HG03354 (cell line): ENCODE measurements at regions not wholly inside any gene's neighbourhood (a gene's known extent, or its start where the extent isn't known, plus 50 kb on each side); places are given as distances from the start of the nearest gene placed in this dataset.
"Not testable (repeated sequence)": the region's sequence is repeated elsewhere in the genome, so short reads cannot be mapped to it uniquely, and the experiment has no call there.

Experiments used
- ATAC-seq: cut with Tn5 transposase; IDR thresholded peaks from one replicate; pipeline ENCODE4 v1.9.1; 2021; ENCODE audit warnings: mild to moderate bottlenecking; ENCODE audit not compliant: unreplicated experiment, poor library complexity, severe bottlenecking

DNA sequence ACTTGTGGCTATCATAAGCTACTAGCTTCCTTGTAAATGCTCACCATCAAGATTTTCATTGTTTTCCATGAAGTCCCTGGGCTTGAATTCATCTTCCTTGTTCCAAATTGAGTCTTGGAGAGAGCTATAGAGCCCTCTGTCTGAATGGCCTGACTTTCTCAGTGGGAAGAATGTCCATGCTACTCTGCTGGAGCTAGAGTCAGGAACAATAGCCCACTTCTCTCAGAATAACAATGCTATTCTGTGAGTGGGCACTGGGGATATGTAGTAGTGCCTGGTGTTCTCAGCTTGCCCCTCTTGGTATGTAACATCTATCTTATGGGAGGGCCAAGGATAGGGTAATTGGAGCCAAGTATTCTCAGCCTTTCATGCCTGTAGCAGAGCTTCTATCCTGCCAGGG is 127.6 kb upstream of the TRHDE start:
- no peak for ATAC-seq

DNA sequence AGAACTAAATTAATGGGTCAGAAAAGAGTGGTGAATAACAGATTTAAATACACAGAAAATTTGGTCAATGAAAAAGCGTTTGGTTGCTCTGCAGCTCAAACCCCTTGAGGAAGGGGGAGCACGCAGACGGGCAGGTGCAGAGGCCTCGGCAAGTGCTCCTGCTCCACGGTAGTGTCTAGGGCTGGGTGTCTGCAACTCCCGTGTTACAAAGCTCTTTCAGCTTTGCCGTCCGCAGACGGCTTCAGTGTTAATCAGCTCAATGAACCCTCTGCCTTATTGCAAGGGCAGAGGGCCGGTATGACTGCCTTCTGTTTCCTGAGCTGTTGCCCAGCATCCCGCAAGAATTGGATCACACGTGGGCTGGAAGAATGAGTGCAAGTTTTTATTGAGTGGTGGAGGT is 125.7 kb upstream of the TRHDE start:
- no peak for ATAC-seq

DNA sequence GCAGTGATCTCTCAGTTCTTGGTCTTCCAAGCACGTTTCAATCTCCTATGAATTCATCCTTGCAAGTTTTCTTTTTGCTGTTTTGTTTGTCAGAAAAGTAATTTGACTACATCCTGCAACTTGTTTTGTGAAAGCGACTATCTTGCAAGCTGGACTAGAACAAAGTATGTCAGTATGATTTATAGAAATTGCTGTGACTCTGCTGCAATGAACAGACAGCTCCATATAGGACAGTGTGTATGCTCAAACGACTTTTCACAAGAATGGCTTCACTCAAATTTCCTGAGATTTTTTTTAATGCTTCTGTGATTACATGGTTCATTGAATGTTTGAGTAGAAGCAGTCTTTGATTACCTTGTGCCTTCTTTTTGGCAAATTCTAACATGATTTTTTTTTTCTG is 123.5 kb upstream of the TRHDE start:
- ATAC-seq, result no peak

DNA sequence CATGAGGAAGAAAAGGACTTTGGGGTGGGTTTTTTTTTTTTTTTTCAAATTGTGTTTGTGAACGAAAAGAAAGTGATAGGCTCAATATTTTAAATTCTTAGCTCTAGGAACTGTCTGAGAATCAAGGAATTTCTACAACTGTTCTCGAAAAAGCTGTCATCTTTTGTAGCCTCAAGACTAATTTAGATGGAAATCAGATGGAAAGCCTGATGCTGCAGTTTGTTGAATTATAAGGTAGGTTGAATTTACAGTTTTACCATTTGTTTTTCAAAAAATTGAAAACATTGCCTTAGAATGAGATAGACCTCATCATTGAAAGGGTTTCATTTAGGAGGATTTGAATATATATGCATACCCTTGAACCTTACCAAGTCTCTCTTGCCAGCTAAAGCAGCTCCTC is 109.3 kb upstream of the TRHDE start:
- ATAC-seq, result no peak

DNA sequence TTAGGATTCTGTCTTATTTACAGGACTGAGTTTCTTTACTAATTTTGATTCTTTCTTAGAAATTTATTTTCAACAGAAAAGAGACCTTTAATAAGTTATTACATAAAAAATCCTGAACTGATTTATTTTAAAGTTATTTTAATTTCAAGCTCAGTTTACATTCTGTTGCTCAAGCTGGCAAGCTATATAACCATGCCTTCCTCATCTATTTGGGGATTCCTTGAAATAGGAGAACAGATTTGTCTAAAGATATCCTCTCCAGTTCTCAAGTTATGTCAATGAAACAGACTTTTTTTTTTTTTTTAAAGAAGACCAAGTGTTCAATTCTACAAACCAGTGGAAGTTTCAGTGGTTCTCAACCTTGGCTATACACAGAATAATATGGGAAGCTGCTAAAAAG is 103.3 kb upstream of the TRHDE start:
- no peak for ATAC-seq

DNA sequence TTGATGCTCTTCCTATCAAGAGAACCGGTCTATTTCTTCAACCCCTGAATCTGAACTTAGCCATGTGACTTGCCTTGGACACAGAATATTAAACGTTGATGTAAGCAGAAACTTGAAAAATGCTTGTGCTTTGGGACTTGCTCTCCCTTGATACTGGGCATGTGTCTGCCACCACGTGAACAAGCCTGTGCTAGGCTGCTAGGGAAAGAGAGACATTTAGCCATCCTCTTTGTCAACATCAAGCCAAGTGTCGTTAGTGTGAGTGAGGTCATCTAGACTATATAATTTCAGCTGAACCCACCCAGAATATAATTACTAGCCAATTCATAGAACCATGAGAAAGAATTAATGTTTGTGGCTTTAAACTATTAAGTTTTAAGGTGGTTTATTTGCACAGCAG is 98.2 kb upstream of the TRHDE start:
- no peak for ATAC-seq

DNA sequence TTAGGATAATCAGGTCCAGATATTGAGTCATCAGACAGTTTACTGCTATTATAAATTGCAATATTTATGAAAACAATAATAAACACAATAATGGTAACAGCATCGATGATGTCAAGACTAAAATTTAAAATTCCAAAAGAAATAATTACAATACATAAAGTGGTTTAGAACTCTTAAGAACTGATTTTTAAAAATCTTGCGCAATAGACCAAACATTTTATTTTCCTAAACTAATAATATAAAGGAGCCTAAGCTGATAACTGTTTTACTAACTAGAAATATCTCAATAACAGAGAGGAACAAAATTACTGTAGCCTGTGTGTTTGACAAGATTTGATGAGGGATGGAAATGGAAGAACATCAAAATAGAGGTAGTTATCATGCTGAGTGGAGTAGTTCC is 93.9 kb upstream of the TRHDE start:
- ATAC-seq, result no peak

DNA sequence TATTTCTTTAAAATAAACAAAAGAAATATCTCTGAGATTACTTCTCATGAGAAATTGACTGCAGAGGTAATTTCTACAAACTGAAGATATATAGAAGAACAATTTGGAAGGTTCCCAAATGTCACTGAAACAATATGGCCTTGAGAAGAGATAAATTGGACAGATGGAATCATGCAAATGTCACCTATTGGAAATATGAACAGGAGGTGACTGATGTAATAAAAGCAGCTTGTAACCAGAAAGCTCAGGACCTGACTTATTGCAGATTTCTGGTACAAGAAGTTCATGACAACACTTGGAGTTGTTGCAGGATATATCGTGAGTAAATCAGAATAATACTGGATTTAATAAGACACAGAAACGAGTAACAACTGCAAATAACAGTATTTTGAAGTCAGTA is 93.3 kb upstream of the TRHDE start:
- no peak for ATAC-seq

DNA sequence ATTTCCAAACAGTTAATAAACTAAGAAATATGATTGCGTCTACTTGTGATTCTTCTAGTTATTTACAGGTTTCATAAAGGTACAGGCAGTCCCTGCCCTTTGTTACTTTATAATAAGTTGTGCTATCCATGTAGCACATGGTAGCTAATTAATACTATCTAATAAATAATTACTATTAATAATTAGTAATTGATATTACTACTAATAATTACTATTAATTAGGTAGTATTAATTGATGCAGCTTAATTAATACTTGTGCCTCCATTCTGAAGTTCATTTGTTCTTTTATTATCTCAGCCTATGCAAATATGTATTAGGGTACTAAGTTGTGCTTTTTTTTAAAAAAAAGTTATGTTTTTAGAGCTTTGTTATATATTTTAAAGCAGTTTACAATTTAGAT is 92.3 kb upstream of the TRHDE start:
- no peak for ATAC-seq

DNA sequence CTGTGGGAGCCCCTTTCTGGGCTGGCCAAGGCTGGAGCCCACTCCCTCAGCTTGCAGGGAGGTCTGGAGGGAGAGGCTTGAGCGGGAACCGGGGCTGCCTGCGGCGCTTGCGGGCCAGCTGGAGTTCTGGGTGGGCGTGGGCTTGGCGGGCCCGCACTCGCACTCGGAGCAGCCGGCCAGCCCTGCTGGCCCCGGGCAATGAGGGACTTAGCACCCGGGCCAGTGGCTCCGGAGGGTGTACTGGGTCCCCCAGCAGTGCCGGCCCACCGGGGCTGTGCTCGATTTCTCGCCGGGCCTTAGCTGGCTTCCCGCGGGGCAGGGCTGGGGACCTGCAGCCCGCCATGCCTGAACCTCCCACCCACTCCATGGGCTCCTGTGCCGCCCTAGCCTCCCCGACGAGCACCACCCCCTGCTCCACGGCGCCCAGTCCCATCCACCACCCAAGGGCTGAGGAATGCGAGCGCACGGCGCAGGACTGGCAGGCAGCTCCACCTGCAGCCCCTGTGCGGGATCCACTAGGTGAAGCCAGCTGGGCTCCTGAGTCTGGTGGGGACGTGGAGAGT is 87.1 kb upstream of the TRHDE start:
- ATAC-seq, result not testable (repeated sequence)

DNA sequence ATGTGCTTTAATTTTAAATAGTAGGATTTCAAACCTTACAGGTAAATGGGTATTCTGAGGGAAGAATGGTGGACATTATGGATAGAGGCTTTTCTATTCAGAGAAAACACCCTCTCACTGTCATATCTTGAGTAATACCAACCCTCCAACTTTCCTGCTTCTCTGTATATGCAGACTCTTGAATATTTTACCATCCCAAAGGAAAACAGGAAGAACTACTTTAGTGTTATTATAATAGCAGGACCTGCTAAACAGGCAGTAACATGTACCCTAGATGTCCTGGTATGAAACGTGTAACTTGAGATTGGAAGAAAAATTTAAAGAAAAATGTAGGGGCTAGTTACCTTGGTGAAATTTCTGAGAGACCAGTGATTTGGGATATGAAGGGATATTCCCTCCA is 82.9 kb upstream of the TRHDE start:
- ATAC-seq, result no peak

DNA sequence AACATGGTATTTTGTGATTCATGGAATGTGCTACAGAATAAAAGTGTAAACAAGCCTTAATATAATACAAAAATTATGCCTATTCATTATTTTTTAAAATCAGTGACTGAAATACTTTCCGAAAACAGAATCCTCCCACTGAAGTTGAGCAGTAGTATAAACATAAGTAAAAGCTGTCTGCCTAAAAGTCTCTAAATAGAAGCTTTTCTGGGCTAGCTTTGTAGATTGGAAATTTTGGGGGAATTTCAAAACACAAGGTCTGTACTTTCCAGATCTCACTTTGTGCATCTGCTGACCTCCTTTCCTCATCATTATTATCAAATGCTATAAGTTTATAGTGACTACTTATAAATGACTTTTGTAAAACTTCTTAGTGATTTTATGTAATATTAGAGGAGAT is 80.4 kb upstream of the TRHDE start:
- ATAC-seq, result no peak

DNA sequence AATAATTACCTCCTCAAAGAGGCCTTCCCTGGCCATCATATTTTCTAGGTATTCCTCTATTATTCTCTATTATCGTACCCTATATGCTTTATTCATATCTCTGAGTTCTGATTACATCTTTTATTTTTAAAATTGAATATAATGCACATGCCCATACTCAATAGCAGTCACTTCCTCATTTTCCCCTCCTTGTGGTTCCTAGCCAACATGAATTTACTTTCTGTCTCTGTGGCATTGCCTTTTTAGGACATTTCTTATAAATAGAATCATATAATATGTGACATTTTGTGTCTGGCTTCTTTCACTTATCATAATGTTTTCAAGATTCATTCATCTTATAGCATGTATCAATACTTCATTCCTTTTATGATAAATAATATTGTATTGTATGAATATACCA is 74.4 kb upstream of the TRHDE start:
- no peak for ATAC-seq

DNA sequence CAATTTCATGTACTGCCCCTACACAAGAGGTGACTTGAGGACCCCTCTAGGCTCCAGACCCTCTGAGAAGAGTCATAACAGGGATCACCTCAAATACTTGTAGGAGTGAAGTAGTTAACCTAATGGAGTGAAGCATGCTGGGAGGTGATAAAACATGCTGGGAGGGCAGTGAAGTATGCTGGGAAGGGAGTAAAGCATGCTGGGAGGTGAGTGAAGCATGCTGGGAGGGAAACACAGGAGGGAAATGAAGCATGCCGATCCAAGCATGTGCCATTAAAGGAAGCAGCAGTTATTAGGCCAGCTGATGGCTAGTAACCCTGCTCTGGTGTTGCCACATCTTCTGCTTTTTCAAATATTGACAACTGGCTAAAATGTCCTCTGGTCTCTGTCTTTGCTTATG is 70.7 kb upstream of the TRHDE start:
- ATAC-seq, result no peak

DNA sequence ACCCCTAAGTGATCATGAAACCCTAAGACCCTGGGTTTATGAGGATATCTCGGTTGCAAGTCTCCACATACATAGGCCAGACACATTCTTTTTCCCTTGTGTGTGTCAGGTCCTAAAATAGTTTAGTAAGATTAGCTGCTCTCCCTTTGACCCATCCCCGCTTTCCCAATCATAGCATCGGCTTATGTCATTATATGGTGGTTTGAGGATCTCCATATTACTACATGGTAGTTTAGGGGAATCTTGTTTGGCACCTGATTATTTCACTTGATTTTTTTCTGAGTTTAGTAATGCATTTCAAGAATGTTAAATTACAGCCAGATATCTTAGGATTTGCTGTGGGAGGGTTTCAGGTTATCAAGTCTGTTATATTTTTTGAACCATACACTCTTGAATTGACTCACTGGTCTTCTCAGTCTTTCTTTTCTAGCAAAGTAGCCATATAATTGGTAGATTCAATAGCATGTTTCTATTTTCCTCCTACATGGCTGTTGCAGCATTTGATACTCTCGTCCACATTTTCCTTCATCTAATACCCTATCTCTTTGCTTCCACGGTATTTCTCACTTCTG is 68.3 kb upstream of the TRHDE start:
- no peak for ATAC-seq

DNA sequence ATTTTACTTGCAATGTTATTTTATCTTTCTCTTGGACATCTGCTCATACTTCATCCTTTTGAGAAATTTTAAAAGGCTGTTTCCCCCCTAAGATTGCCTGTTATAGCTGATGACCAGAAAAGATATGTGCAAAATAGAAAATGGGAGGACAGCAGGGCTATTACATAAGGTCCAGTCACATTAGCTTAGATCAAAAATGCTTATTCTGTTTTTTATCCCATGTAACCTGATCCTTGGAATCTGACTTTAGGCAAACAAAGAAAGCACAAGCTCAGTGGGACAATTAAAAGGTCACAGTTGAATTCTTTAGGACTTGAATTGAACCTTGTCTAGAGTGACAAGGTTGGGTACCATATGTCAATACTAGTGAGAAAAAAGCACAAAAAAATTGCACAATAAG is 65.1 kb upstream of the TRHDE start:
- no peak for ATAC-seq

DNA sequence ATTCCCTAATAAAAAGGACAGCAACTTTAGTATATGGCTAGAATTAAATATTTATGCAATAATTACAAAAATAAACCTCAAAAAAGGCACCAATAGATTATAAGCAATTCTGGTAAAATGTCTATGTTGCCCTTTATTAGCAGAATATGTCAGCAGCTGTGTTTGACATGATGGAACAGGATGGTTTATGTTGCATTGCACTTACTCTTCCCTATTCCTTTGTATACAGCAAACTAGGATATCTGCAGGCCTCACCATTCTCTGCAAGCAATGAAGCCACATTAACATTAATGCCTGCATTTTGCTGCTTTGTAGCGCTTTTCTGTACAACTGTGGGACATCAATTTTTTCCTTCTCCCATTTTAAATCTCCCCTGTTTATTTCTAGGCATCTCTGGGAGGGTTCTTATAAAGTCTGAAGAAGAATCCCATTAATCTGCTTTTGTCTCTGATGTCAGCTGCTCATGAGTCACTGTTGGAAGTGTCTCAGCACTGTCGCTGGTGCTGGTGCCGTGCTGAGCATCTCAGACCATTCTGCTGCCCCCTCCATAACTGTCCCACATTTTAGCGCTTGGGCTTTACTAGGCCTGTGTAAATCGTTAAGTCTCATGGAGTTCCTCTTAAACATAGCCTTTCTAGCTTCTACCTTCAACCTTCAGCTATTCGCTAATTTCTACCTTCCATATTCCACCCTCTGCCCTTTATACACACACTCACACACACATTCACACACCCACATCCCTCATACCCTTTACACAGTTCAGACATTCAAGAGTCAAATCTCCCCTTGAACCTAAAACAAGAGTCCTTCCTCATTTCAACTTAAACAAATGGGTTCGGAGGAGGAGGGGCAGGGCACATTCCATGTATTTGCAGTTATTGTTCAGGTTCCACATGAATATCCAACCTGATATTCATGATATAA is 64.4 kb upstream of the TRHDE start:
- no peak for ATAC-seq

DNA sequence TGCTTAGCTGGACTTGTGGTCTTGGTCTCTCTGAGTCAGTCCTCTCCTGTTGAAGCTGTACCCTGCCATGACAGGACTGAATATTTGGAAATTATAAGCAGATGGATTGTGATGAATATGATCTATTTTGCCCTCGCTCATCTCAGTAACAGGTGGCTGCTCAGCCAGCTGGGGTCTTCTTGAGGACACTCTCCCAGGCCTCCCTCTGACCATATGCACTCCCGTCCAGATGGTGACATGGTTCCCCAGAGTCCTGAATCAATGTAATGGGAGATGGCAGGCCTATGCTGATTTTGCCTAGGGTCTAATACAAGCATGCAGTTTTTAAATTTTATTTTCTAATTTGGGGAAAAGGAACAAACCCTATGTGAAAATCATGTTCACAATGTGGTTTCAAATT is 63.1 kb upstream of the TRHDE start:
- ATAC-seq, result no peak

DNA sequence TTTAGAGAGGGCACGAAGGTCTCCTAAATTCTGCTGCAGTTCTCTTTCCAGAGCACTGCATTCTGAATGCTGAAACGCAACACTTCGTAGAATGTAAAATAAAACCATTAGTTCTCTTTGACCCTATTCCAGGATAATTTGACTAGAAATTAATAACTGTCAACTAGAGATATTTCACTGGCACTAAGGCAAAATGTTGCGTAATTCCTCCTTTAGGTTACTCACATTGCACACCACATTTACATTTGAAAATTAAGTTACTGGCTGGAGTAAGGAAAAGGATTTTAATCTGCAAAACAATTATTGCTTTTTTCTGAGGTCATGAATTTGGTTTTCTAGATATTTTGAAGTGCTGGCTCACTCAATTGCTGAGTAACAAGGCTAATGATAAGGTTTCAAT is 58.0 kb upstream of the TRHDE start:
- ATAC-seq, result no peak

DNA sequence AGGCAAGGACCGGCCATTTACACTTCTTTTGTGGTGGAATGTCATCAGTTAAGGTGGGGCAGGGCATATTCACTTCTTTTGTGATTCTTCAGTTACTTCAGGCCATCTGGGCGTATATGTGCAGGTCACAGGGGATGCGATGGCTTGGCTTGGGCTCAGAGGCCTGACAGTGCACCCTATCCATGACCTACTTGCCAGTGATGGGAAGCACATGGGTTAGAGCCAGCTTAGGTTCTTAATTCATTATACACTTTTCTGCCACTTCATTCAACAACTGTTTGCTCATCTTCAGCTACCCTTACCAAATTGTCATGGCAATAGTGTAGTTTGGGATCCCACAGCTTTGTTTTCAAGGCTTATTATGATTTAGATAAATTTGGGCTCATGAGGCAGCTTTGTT is 56.9 kb upstream of the TRHDE start:
- ATAC-seq, result not testable (repeated sequence)

DNA sequence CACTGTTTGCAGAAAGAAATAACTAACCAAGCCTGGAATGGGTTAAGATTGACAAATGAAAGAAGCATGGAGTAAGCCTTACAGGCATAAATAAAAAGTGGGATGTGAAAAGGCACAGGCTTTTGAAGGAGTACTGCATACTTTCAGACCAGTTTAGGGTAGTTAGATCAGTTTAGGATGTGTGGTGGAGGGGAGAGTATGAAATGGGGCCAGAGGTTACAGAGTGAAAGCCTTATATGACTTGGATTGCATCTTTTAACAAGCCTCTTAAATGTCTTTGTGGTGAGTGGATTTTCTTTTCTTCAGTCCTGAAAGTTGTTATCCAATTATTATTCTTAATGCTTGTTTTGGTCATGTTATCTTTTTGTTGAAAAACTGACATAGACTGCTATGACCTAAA is 52.2 kb upstream of the TRHDE start:
- no peak for ATAC-seq
